SK-N-SH (cell line): ENCODE measurements at regions not wholly inside any gene's neighbourhood (a gene's known extent, or its start where the extent isn't known, plus 50 kb on each side); places are given as distances from the start of the nearest gene placed in this dataset.

ENCODE experiments used
- EZH2phosphoT487 ChIP-seq: fragments of 200-600 bp; sonication (generic); IDR thresholded peaks from 2 replicates; pipeline ENCODE4 v1.6.1; 2017; ENCODE audit warnings: low read depth, mixed run types, mild to moderate bottlenecking, antibody characterized with exemption, moderate library complexity, borderline replicate concordance
- FOXJ3 ChIP-seq: sonication (generic); formaldehyde crosslinking; IDR thresholded peaks from 2 replicates; pipeline ENCODE4 v1.5.1; 2020; ENCODE audit warnings: mild to moderate bottlenecking, missing genetic modification reagents
- FOXM1 ChIP-seq: IDR thresholded peaks from 2 replicates; pipeline ENCODE4 v1.4.0; 2012; ENCODE audit warnings: low read depth, mild to moderate bottlenecking
- RAD21 ChIP-seq: IDR thresholded peaks from 2 replicates; pipeline ENCODE4 v1.6.1; 2012; ENCODE audit warnings: mild to moderate bottlenecking, low read length
- TEAD4 ChIP-seq: IDR thresholded peaks from 2 replicates; pipeline ENCODE4 v1.4.0; 2012; ENCODE audit warnings: mild to moderate bottlenecking, borderline replicate concordance; ENCODE audit not compliant: insufficient read depth
- TF ChIP-seq, protein P1 (sequence below): IDR thresholded peaks from 2 replicates; pipeline ENCODE4 v1.4.0; 2012; ENCODE audit warnings: low read depth

DNA sequence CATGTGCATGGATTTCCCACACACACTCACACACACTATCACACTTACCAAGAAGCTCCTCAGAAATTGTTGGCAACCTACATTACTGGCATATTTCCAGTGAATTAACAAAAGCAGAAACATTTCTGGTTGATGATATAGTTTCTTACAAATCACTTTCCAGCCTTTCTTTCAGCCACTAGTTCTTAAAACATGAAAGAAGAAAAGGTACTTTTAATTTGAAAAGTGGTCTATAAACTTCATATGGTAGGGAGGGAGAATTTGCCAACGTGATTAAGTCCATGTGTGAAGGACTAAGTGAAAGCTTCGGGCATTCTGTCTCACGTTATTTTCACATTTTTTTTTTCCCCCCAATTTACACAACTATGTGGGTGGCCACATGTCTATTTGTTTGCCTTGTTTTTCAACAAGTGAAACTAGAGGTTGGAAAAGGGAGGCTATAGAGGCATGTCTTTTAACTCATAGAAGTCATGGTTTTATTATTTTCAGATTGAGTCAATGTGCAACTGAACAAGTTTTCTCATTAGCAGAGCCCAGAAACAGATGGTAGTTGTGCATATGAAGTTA is 832.1 kb upstream of the INTU start:
- TF ChIP-seq TEAD4 = no peak
- TF ChIP-seq RAD21 = no peak
- TF ChIP-seq FOXJ3 (CRISPR knock-in tag) = no peak
- no peak for TF ChIP-seq EZH2phosphoT487
- TF ChIP-seq, protein P1, sequence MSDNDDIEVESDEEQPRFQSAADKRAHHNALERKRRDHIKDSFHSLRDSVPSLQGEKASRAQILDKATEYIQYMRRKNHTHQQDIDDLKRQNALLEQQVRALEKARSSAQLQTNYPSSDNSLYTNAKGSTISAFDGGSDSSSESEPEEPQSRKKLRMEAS = no peak
- no peak for TF ChIP-seq FOXM1
